H1 (cell line): ENCODE measurements at regions not wholly inside any gene's neighbourhood (a gene's known extent, or its start where the extent isn't known, plus 50 kb on each side); places are given as distances from the start of the nearest gene placed in this dataset.

Source experiments
- CHD7 ChIP-seq: fragments of 300-600 bp; sonication (generic); IDR thresholded peaks from 2 replicates; pipeline ENCODE4 v1.7.1; 2012; ENCODE audit warnings: low read length, moderate library complexity, mild to moderate bottlenecking, inconsistent platforms; ENCODE audit not compliant: insufficient replicate concordance

GRCh38 chr17:63132459-63132911, 166.4 kb downstream of the TANC2 start (continued):
- TF ChIP-seq CHD7: no peak
